GM23338 (cell line): ENCODE measurements at regions not wholly inside any gene's neighbourhood (a gene's known extent, or its start where the extent isn't known, plus 50 kb on each side); places are given as distances from the start of the nearest gene placed in this dataset.

Experiments used
- ATAC-seq: fragments of 200-7000 bp; cut with Tn5 transposase; 3 replicates; pipeline ENCODE4 v1.9.1; 2020
- DNase-seq: peaks from one replicate; pipeline ENCODE4 v3.0.0-alpha.2; 2015; ENCODE audit warnings: low spot score
- H2AFZ ChIP-seq: fragments of 200-600 bp; sonication (generic); 2 replicates; pipeline ENCODE4 v1.8.0; 2016; ENCODE audit warnings: antibody characterized with exemption, mild to moderate bottlenecking, moderate library complexity
- H3F3A ChIP-seq: fragments of 200-600 bp; sonication (generic); replicated peaks from 2 replicates; pipeline ENCODE4 v1.8.0; 2017; ENCODE audit warnings: antibody characterized with exemption, mixed run types, low read depth
- H3K27ac ChIP-seq: fragments of 200-600 bp; sonication (generic); 2 replicates; pipeline ENCODE4 v1.6.1; 2016; ENCODE audit warnings: low read depth
- H3K27me3 ChIP-seq: fragments of 200-600 bp; sonication (generic); 2 replicates; pipeline ENCODE4 v1.8.0; 2016; ENCODE audit warnings: mild to moderate bottlenecking, mixed run types, moderate library complexity; ENCODE audit not compliant: insufficient read depth
- H3K36me3 ChIP-seq: fragments of 200-600 bp; sonication (generic); 2 replicates; pipeline ENCODE4 v1.8.0; 2016; ENCODE audit warnings: mild to moderate bottlenecking; ENCODE audit not compliant: insufficient read depth
- H3K4me1 ChIP-seq: fragments of 200-600 bp; sonication (generic); 2 replicates; pipeline ENCODE4 v1.8.0; 2016; ENCODE audit warnings: mild to moderate bottlenecking, moderate library complexity; ENCODE audit not compliant: insufficient read depth
- H3K4me2 ChIP-seq: fragments of 200-600 bp; sonication (generic); 2 replicates; pipeline ENCODE4 v1.7.1; 2017; ENCODE audit warnings: mixed run types
- H3K4me3 ChIP-seq: fragments of 200-600 bp; sonication (generic); 2 replicates; pipeline ENCODE4 v1.6.1; 2016; ENCODE audit warnings: mixed run types
- H3K79me2 ChIP-seq: fragments of 200-600 bp; sonication (generic); replicated peaks from 2 replicates; pipeline ENCODE4 v1.8.0; 2017; ENCODE audit warnings: mild to moderate bottlenecking; ENCODE audit not compliant: insufficient read depth
- H3K9me2 ChIP-seq: fragments of 200-600 bp; sonication (generic); 2 replicates; pipeline ENCODE4 v1.8.0; 2017; ENCODE audit not compliant: insufficient read depth
- H4K20me1 ChIP-seq: fragments of 200-600 bp; sonication (generic); replicated peaks from 2 replicates; pipeline ENCODE4 v1.8.0; 2017; ENCODE audit warnings: mild to moderate bottlenecking; ENCODE audit not compliant: insufficient read depth
- H3K27ac Mint-ChIP-seq: 2 replicates; pipeline ENCODE4 v1.8.0; 2020; ENCODE audit warnings: inconsistent platforms, mild to moderate bottlenecking, moderate library complexity, mixed read lengths
- H3K27me3 Mint-ChIP-seq: 3 replicates; pipeline ENCODE4 v1.8.0; 2022; ENCODE audit warnings: low read depth, mild to moderate bottlenecking, moderate library complexity, mixed read lengths, inconsistent platforms; ENCODE audit not compliant: insufficient read depth, poor library complexity
- H3K36me3 Mint-ChIP-seq: 3 replicates; pipeline ENCODE4 v1.8.0; 2021; ENCODE audit warnings: low read depth, mild to moderate bottlenecking, inconsistent platforms, moderate library complexity, mixed read lengths
- H3K4me1 Mint-ChIP-seq: 3 replicates; pipeline ENCODE4 v1.8.0; 2020; ENCODE audit warnings: mild to moderate bottlenecking, inconsistent platforms, mixed read lengths
- H3K4me3 Mint-ChIP-seq: 3 replicates; pipeline ENCODE4 v1.8.0; 2021; ENCODE audit warnings: moderate library complexity, mild to moderate bottlenecking, inconsistent platforms, mixed read lengths
- H3K9me3 Mint-ChIP-seq: 3 replicates; pipeline ENCODE4 v1.8.0; 2020; ENCODE audit warnings: moderate library complexity, mild to moderate bottlenecking, inconsistent platforms, mixed read lengths
- CREB1 ChIP-seq: fragments of 250-450 bp; sonication (Bioruptor Pico); IDR thresholded peaks from 2 replicates; pipeline ENCODE4 v1.5.0; 2020; ENCODE audit warnings: low read depth, mild to moderate bottlenecking, moderate library complexity
- CTCF ChIP-seq, 2 experiments: fragments of 200-600 bp in 1 of 2; sonication (generic) in 1 of 2; conservative IDR thresholded peaks; 2 replicates each; pipeline versions ENCODE4 v1.5.1 to v1.6.1; 2016 to 2017; ENCODE audit warnings: antibody characterized with exemption in 2 of 2, low read depth in 2 of 2, mild to moderate bottlenecking in 2 of 2, moderate library complexity in 1 of 2
- ETS1 ChIP-seq: IDR thresholded peaks from 2 replicates; pipeline ENCODE4 v1.6.1; 2016; ENCODE audit warnings: antibody characterized with exemption
- EZH2phosphoT487 ChIP-seq: fragments of 200-600 bp; sonication (generic); IDR thresholded peaks from one replicate; pipeline ENCODE4 v1.8.1; 2018; ENCODE audit warnings: antibody characterized with exemption; ENCODE audit not compliant: unreplicated experiment
- NANOG ChIP-seq: IDR thresholded peaks from 2 replicates; pipeline ENCODE4 v1.6.1; 2016; ENCODE audit warnings: antibody characterized with exemption, borderline replicate concordance
- POLR2AphosphoS5 ChIP-seq: IDR thresholded peaks from 2 replicates; pipeline ENCODE4 v1.6.1; 2016; ENCODE audit warnings: antibody characterized with exemption, low read depth
- REST ChIP-seq: IDR thresholded peaks from one replicate; pipeline ENCODE4 v1.6.1; 2018; ENCODE audit warnings: antibody characterized with exemption; ENCODE audit not compliant: unreplicated experiment
- STAT1 ChIP-seq: IDR thresholded peaks from one replicate; pipeline ENCODE4 v1.6.1; 2016; ENCODE audit warnings: antibody characterized with exemption; ENCODE audit not compliant: unreplicated experiment
- ZNF462 ChIP-seq: fragments of 250-450 bp; sonication (Bioruptor Pico); IDR thresholded peaks from 2 replicates; pipeline ENCODE4 v1.5.0; 2020; ENCODE audit warnings: mild to moderate bottlenecking, moderate library complexity

- no peak overlapping the region for H3K4me2 ChIP-seq
- no peaks in the 10 kb centered on the region for H3K27me3 ChIP-seq
- H3K36me3 ChIP-seq: no peaks in the 10 kb centered on the region
- DNase-seq (no peak), ATAC-seq (no peak)
- H3K4me3 Mint-ChIP-seq: no peak overlapping the region
- no peaks in the 10 kb centered on the region for H4K20me1 ChIP-seq
- no peaks in the 10 kb centered on the region; the same call in 2 of the 3 replicates for H3K36me3 Mint-ChIP-seq
- peaks cover 4% of the 10 kb centered on the region for H3K27me3 Mint-ChIP-seq
- no peak overlapping the region for H3K4me3 ChIP-seq
- no peak overlapping the region for H3K27ac ChIP-seq
- no peaks in the 10 kb centered on the region for H3F3A ChIP-seq
- no peaks in the 10 kb centered on the region for H3K79me2 ChIP-seq
- TF ChIP-seq ZNF462 (CRISPR knock-in tag): no peak
- TF ChIP-seq REST: no peak
- TF ChIP-seq CTCF (conservative IDR thresholded peaks at IDR 0.05; ENCODE audit: low read depth in 2 of 2): no peak
- no peak for TF ChIP-seq STAT1
- no peak for TF ChIP-seq ETS1
- no peak for TF ChIP-seq CREB1 (CRISPR knock-in tag)
- TF ChIP-seq EZH2phosphoT487: no peak
- no peak for TF ChIP-seq NANOG
- TF ChIP-seq POLR2AphosphoS5: no peak
- no peak overlapping the region for H3K27ac Mint-ChIP-seq
- peaks cover 7% of the 10 kb centered on the region; the same call in 1 of the 3 replicates for H3K9me3 Mint-ChIP-seq
- H3K9me2 ChIP-seq: no peaks in the 10 kb centered on the region
- no peak overlapping the region; the same call in 1 of the 2 replicates for H2AFZ ChIP-seq
- H3K4me1 Mint-ChIP-seq: no peaks in the 10 kb centered on the region
- H3K4me1 ChIP-seq: no peaks in the 10 kb centered on the region
These were observed 256.6 kb upstream of the FOXN3 start for GRCh38 chr14:89673512-89674225.
